NCI-H774 (cell line): ENCODE measurements at regions not wholly inside any gene's neighbourhood (a gene's known extent, or its start where the extent isn't known, plus 50 kb on each side); places are given as distances from the start of the nearest gene placed in this dataset.
"Not testable (repeated sequence)": the region's sequence is repeated elsewhere in the genome, so short reads cannot be mapped to it uniquely, and the experiment has no call there.

ENCODE experiments used
- DNase-seq: peaks from one replicate; lab custom pipeline; 2025; lab: John Stamatoyannopoulos, UW

DNA sequence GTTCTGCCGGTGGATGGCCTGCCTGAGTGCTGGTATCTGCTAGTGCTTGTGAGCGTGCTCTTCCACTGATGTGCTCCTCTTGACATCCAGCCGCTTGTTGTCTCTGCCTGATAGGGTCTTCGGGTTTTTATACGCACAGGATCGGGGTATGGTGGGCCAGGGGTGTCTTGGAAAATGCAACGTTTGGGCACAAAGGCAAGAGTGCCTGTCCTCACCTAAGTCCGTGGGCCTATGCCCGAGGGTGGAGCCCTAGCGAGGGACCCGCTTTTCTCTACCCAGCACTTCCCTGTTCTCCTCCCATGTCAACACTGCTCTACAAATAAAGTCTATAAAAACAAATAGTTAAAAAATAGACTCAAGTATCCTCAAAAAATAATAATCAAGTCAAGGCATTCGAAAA lies 1007.8 kb downstream of the PLA2G4A start:
- DNase-seq: no peak

DNA sequence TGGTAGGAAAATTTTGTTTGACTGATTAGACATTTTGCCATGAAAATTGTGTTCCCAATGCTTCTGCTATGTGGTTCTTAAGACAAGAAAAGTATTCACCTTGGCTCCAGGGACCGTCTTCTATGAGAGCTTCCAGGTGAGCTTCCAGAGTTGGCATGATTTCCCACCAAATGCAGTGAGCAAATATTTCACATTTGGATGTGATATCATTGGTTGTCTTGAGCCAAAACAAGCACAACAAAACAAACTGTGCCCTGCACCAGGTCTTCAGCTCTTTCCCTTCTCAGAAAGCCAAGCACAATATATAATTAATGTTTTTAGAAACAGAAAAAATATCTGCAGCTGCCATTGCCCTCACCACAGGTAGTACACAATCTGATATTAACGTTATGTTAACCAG lies 1009.0 kb downstream of the PLA2G4A start:
- peak; percentile 40 for DNase-seq

DNA sequence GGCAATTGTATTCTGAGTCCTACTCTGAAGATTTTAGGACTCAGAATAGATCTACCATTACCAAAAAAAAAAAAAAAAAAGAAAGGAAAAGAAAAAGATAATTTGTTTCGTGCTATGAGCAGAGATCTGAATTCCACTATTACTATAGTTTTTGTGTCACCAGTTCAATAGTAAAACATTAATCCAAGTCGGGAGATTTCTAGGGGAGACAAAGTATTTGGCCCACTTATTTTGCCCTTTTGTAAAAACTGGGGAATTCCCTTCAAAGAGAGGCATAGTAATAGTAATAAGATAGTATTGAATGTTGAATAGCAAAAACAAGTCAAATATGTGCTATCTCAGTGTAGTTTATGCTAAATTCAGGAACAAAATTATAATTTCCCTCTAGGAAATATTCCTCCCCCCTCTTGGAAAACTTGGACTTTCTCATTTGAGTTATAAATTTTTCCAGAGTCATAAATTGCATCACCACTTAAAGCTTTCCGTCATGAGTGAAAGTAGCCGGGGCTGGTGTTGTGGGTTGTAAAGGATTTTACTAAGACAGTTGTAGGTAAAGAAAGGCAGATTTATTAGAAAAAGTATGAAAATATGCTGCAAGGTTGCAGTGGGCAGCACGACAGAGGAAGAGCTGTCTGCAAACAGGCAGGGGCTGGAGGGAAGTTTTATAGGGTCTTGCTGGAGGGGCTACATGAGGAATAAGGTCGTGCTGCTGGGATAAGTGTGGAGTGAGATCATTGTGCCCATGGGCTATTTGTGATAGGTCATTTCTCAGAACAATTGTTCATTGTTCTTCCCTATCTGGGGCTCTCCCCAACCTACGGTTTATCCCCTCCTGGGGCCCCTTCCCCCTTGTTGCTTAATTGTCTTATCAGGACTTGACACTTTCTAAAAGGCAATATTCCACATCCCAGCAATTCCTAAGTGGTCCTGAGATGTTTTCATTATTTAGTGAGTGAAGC lies 1009.9 kb downstream of the PLA2G4A start:
- DNase-seq: no peak

DNA sequence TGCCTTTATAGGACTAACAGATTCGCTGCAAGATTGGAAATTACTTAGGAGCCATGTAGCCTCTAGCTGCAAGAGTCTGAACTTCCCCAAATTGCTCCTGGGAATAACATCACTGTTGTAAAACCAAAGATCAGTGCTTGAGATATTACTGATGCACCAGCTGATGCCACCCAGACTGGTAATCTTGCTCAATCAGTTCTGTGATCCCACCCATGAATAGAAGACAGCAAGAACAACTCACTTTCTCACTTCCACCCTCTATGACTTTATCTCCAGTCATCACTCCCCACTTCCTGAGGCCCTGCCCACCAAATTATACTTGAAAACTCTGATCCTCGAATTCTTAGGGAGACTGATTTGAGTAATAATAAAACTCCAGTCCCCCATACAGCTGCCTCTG lies 1011.1 kb downstream of the PLA2G4A start:
- no peak for DNase-seq

DNA sequence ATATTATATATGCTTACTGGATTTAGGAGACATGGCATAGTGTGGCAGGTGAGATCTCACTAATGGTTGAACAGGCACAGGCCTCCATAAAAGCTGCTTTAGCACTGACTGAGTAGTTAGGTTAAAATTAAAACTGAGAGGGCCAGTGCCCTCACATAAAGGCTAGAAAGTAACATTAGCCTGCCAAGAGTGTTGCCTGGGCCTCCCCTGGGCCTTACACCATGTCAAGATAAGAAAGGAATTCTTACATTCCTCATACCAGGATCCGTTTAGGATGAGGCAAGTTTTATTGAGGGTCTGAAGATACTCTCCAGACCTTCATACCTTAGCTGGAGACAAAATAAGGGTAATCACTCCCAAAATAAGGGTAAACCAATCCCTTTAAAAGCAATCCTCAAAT lies 1011.8 kb downstream of the PLA2G4A start:
- DNase-seq: no peak

DNA sequence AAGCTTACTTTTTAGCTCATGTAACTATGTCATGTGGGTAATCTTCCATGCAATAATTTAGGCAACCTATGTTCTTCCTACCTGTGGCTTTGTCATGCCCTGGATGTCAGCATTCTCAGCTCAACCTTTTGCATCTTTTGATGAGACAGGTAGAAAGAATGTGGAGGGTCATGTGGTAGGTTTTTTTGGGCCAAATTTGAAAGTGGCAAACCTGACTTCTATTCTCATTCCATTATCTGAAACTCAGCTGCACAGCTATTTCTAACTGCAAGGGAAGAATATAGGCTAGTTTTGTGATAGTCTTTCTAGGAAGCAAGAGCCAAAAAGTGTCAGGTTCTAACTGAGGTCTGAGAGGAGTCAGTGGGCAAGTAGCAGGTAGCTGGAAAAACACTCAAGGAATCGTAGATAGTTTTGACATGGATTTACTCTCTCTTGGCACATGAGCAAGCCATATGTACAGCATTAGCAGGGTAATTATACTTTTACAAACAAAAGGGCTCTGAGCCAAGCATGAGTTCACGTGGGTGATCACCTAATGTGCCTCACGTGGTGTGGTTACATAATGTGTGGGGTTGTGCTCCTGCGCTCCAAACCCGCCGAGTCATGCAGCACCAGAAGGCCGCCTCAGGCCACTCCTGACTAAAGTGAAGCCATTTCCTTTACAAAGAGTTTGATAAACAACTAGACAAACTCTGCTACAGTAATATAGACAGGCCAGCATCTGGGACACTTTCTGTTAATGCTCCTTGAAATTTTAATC lies 1013.8 kb downstream of the PLA2G4A start:
- no peak for DNase-seq

DNA sequence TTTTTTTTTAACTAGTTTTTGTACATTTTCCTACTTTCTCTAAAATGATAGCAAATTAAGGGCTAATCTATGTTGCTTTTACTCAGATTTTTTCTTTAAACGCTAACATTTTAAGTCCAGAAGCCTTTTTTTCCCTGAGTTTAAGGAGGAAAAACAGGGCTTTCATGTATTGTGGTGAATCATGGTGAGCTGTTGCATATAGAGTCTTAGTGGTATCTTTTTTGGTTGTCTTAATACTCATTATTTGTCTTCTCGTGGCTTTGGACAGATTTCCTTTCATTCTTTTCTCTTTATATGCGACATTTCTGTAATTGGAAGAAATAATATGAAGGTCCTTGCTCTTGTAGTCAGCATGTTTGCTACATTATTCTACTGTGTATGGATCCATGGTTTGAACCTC lies 1015.6 kb downstream of the PLA2G4A start:
- DNase-seq: no peak

DNA sequence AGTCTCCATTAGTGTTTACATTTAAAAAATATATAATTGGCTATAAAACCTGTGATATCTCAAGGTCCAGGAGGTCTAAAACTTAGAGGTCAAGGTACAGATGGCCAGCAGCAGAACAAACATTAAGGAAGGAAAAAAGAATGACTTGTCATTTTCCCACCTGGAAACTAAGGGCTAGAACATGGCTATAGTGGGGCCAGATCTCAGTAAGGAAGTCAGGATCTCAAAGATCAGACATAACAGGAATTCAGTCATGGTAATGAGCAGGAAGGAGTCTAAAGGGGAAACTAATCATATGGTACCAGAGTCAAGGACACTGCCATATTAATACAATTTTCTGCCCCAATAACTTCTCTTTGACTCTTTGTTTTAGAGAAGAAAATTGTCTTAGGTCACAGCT lies 1018.8 kb downstream of the PLA2G4A start:
- DNase-seq: no peak

DNA sequence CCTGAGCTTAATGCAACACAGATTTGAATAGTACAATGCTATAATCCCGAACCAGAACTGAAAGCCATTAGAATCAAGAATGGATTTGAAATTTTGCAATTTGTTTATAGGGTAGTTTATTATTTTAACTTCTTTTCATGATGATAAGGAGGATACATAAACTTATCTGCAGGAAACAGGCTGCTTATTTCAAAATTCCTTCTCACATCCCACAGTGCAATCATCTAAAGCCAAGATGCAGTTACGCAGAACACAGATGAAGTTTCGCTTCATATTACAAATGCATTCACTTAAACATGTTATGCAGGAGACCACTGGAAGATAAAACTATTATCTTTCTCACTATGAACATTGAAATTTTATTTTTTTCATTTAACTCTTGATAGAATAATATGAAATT lies 1019.6 kb downstream of the PLA2G4A start:
- no peak for DNase-seq

DNA sequence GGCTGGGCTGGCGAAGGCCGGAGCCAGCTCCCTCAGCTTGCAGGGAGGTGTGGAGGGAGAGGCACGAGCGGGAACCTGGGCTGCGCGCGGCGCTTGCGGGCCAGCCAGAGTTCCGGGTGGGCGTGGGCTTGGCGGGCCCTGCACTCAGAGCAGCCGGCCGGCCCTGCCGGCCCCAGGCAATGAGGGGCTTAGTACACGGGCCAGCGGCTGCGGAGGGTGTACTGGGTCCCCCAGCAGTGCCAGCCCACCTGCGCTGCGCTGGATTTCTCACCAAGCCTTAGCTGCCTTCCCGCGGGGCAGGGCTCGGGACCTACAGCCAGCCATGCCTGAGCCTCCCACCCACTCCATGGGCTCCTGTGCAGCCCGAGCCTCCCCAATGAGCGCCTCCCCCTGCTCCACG lies 1021.4 kb downstream of the PLA2G4A start:
- not testable (repeated sequence) for DNase-seq

DNA sequence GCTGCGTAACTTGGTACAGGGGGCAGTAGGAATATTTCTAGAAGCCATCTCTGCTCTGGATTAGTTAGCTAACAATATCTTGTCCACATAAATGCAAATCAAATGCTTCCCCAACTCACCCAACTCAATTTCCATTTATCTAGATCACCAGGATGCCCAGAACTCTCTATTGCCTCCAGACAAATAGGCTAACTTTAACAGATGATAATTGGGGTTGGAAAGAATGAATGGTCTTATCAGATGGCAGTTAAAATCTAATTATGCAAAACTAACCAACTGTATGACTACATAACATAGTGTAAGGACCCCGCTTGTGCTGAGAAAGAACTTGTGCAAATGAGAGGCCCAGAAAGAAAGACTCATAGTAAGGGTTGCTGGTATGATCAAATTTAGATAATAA lies 1024.8 kb downstream of the PLA2G4A start:
- no peak for DNase-seq

DNA sequence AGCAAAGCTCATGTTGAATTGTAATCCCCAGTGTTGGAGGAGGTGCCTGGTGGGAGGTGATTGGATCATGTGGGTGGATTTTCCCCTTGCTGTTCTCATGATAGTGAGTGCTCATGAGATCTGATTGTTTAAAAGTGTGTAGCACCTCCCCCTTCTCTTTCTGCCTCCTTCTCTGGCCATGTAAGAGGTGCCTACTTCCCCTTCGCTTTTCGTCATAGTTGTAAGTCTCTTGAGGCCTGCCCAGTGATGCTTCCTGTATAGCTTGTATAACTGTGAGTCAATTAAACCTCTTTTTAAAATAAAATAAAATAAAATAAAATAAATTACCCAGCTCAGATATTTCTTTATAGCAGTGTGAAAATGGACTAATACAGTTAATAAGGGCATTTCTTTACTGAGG lies 1025.7 kb downstream of the PLA2G4A start:
- no peak for DNase-seq

DNA sequence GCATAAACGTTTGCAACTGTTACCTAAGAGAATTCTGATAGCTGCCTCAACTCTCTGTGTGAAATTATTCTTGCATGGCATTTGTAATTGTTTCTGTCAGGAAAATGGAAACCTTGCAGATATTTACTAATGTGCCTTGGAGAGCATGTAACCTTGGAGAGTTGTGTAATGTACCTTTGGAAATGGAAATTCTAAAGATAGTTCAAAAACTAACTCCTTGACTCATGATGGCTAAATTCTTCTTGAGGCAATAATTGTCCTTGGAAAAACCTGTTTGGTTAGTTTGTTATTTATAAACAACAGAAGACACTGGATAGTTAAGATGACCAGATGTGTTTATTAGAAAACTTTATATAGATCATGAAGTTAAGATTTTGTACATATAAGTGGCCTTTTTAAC lies 1033.8 kb downstream of the PLA2G4A start:
- DNase-seq: no peak

DNA sequence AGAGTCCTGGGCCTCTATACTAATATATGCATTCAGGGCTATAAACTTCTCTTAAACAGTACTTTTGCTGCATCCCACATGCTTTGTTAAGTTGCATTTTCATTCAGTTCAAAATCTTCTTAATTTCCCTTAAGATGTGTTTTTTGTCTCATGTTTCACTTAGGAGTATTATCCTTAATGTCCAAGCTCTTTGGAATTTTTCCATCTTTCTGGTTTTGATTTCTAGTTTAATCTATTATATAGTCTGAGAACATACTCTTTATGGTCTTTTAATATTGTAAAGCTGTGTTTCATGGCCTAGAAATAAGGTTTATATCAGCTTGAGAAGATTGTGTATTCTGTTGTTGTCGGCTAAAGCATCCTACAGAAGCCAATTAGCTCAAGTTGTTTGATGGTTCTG lies 1041.8 kb downstream of the PLA2G4A start:
- no peak for DNase-seq

DNA sequence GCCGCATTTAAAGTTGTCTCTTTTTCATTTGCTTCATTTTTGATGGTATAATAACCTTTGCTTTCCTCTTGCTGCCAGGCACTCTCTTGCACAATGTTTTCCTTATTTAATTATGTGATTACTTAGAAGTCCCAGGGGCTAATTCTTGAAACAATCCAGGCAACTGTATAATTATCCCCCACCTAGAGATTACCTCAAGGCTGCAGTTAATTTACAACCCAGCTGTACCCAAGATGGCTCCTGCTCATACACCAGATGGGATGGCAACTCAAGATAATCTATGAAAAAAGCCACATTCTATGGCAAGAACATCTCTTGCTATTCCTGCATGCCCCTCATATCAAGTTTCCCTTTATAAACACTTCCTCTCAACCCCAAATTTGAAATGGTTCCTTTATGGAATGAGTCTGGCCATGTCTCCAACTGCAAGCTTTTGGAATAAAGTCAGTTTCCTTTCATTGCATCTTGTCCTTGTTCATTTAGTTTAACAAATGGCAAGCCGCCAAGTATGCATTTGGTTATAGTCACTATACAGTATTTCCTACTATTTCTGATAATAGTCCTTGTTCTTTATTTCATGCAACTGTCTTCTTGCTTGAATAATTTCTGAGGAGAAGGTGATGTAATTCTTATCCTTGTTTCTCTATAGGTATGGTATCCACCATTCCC lies 1042.6 kb downstream of the PLA2G4A start:
- DNase-seq: no peak

DNA sequence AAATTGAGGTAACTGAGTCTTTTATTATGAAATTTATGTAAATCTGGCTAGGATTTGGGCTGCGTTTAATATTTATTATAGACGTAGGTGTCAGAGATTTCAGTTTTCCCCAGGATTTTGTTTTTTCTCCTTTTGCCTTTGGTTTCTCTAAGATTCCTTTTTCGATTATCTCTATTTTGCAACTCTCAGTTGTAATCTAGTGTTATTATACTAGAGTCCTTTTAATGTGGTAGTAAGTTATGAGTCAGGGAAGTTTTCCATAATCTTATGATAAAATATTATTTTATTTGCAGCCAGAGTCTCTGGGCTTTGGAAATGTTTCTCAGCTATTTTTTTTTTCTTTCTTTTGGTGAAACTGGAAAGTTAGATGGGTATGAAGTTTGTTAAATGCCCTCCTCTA lies 1043.8 kb downstream of the PLA2G4A start:
- no peak for DNase-seq

DNA sequence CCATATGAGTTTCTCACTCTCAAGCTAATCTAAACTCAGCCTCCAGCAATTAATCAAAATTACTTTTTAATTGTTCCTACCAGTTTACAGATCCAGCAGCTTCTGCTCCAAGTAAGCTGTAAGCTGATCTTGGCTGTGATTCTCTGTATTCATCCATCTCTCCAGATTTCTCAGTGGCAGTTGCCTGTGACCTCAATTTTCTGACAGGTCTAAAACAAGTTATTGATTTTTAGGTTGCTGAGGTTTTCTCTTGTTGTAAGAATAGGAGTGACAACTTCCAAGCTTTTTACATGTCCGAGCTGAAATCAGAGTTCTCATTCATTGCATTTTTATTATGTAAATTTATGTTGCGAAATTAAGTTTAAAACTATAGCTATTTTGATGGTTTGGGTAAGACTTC lies 1044.4 kb downstream of the PLA2G4A start:
- DNase-seq: no peak

DNA sequence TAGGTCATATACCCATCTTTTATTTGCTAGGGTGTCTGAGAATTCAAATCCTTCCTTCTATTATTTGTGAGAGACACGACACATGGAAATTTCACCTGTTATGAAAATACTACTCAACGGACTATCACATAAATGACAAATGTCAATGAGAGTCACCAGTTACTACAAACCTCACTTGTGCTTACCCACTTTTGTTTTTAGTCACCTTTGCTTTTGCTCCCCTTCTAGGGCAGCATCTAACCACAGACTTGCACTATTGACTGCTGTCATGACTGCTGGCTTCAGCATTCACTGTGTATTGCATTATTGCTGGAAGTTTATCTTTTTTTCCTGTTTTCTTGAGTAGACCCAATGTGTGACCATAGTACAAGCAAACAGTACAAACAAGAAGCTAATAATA lies 1048.0 kb downstream of the PLA2G4A start:
- DNase-seq: peak; percentile 38

DNA sequence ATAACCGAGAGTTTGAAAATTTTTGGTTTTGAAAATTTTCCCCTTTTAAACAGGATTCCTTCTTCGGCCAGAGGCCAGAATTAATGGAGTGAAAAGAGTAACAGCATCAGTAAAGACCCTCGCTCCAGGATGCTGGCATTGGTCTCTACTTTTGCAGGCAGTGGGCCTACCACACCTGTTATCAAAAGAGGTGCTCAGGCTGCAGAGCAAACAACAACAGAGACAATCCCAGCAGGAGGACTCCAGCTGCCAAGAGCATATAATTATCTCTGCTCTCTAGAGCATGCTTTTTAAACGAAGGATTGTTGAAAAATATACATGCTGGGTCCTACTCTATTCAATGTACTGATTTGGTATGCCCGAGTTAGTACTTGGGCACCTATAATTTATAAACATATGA lies 1048.5 kb downstream of the PLA2G4A start:
- peak; percentile 74 for DNase-seq

DNA sequence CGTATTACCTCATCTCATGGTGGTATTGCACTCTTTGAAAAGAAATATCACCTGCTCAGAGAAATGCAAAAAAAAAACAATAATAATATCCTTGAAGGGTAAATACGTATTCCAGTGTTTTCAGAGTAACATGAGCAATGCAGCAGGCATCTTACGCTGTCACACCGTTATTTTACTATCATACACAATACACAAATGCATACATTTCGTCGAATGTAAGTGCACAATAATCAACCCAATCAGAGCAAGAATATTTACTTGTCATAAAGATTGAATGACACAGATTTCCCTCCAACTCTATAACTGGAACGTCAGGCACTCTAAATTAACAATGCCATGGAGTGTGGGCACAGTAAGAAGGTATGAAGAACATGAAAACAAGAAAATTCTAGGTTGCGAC lies 1050.1 kb downstream of the PLA2G4A start:
- no peak for DNase-seq

DNA sequence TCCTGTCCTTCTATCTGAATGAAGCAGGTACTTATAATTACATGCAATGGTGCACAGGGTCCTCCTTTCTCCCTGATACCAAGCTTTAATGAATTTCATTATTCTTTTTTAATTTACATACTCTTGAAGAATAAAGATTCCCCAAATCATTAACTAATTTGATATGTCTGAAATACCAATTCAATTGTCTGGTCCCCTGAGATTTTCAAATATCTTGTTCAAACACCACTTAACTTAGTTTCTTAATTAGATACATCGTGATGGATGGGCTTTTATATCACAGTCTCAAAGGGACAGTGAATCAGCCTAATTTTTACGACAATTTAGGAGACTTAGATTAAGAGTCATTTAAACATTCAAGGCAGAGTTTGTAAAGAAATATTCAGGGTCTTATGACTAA lies 1054.6 kb downstream of the PLA2G4A start:
- DNase-seq: no peak

DNA sequence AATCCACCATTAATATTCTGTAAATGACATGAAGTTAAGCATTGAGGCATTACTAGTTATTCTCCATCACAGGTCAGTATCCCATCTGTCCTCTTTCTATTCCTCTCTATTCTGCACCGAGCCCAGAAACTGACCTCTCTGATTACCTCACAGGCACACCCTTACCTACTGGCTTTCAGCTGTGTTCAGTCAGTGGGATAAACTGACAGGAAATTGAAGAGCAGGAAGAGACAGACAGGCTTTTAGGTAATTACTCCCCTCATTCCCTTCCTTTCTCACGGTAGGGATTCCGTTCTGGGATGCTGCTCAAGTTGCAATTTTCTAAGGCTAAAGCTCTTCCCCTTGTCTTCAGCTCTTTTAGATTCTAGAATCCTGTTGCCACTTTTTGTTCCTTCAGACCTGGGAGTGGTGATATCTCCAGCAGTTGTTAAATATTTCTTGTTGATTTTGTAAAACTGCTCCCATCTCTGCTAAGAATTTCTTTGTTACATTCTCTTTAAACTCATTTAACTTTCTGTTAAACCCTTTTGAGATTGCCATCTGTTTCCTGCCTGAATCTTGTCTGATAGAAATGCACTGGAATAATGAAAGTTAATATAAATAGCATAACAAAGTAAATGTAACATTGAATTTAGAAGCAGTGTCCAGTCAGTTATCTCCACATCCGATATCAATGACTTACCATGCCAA lies 1063.4 kb downstream of the PLA2G4A start:
- no peak for DNase-seq
